SK-N-SH (cell line): ENCODE measurements at regions not wholly inside any gene's neighbourhood (a gene's known extent, or its start where the extent isn't known, plus 50 kb on each side); places are given as distances from the start of the nearest gene placed in this dataset.

Experiments used
- CTCF ChIA-PET: fragments of 300-600, 350-600 bp; formaldehyde crosslinking; extraction: SDS; loops from one replicate; lab custom pipeline; 2021; lab: Yijun Ruan, JAX
- POLR2A ChIA-PET: fragments of 350-600 bp; sonication (Branson Sonifier 250); formaldehyde crosslinking; extraction: SDS; loops from one replicate; lab custom pipeline; 2020; ENCODE audit warnings: antibody characterized with exemption, inconsistent platforms; lab: Yijun Ruan, JAX
- DNase-seq: peaks from one replicate; pipeline ENCODE4 v3.0.0; 2012
- H2AFZ ChIP-seq: fragments of 200-600 bp; sonication (generic); 2 replicates; pipeline ENCODE4 v1.8.1; 2016; ENCODE audit warnings: antibody characterized with exemption, mild to moderate bottlenecking, low read depth
- H3F3A ChIP-seq: fragments of 200-600 bp; sonication (generic); replicated peaks from 2 replicates; pipeline ENCODE3; 2016; ENCODE audit warnings: antibody characterized with exemption, mild to moderate bottlenecking; ENCODE audit not compliant: insufficient read depth
- H3K27ac ChIP-seq, 2 experiments: fragments of 200-500 bp in 1 of 2; fragments of 200-600 bp in 1 of 2; sonication (Bioruptor generic) in 1 of 2; sonication (generic), shearing (Covaris generic) in 1 of 2; 2 replicates each; pipeline versions ENCODE4 v1.5.1 to v1.6.1; 2014 to 2016; ENCODE audit warnings: low read depth in 2 of 2, inconsistent platforms in 1 of 2, low read length in 1 of 2, mild to moderate bottlenecking in 1 of 2, mixed read lengths in 1 of 2
- H3K27me3 ChIP-seq: fragments of 200-600 bp; sonication (generic), shearing (Covaris generic); 2 replicates; pipeline ENCODE4 v1.6.1; 2016; ENCODE audit warnings: mixed run types; ENCODE audit not compliant: insufficient read depth
- H3K36me3 ChIP-seq, 2 experiments: fragments of 200-500 bp in 1 of 2; fragments of 200-600 bp in 1 of 2; sonication (Bioruptor generic) in 1 of 2; sonication (generic) in 1 of 2; replicated peaks in 1 of 2; 2 replicates each; pipeline versions ENCODE3 to v1.5.1; 2014 to 2016; ENCODE audit warnings: low read length in 1 of 2, mild to moderate bottlenecking in 1 of 2; ENCODE audit not compliant: insufficient read depth in 2 of 2, control insufficient read depth in 1 of 2
- H3K4me1 ChIP-seq, 2 experiments: fragments of 200-500 bp in 1 of 2; fragments of 200-600 bp in 1 of 2; sonication (Bioruptor generic) in 1 of 2; sonication (generic), shearing (Covaris generic) in 1 of 2; 2 replicates each; pipeline versions ENCODE4 v1.5.1 to v1.6.1; 2014 to 2016; ENCODE audit warnings: low read depth in 1 of 2, low read length in 1 of 2, mixed run types in 1 of 2; ENCODE audit not compliant: insufficient read depth in 2 of 2, control insufficient read depth in 1 of 2
- H3K4me2 ChIP-seq: fragments of 200-600 bp; sonication (generic), shearing (Covaris generic); 2 replicates; pipeline ENCODE4 v1.6.1; 2017; ENCODE audit warnings: mixed run types
- H3K4me3 ChIP-seq, 2 experiments: fragments of 200-500 bp in 1 of 2; fragments of 200-600 bp in 1 of 2; sonication (Bioruptor generic) in 1 of 2; sonication (generic), shearing (Covaris generic) in 1 of 2; 2 replicates each; pipeline versions ENCODE4 v1.5.1 to v1.8.1; 2014 to 2016; ENCODE audit warnings: low read depth in 2 of 2, inconsistent platforms in 1 of 2, low read length in 1 of 2, mild to moderate bottlenecking in 1 of 2, mixed read lengths in 1 of 2, moderate library complexity in 1 of 2
- H3K79me2 ChIP-seq: fragments of 200-600 bp; sonication (generic); 2 replicates; pipeline ENCODE4 v1.8.1; 2017; ENCODE audit warnings: mild to moderate bottlenecking; ENCODE audit not compliant: insufficient read depth
- H3K9ac ChIP-seq: fragments of 200-600 bp; sonication (generic); 2 replicates; pipeline ENCODE4 v1.6.1; 2017; ENCODE audit warnings: mixed run types
- H3K9me2 ChIP-seq: fragments of 200-600 bp; sonication (generic); 2 replicates; pipeline ENCODE4 v1.6.1; 2017; ENCODE audit warnings: mixed run types
- H3K9me3 ChIP-seq: fragments of 200-600 bp; sonication (generic); 2 replicates; pipeline ENCODE4 v1.6.1; 2017; ENCODE audit warnings: mixed run types, mild to moderate bottlenecking, moderate library complexity
- H4K20me1 ChIP-seq: fragments of 200-600 bp; sonication (generic); 2 replicates; pipeline ENCODE4 v1.6.1; 2017; ENCODE audit warnings: mild to moderate bottlenecking, mixed run types; ENCODE audit not compliant: insufficient read depth
- CHD2 ChIP-seq: fragments of 150-350 bp; IDR thresholded peaks from 2 replicates; pipeline ENCODE4 v1.6.1; 2018; ENCODE audit warnings: low read length; ENCODE audit not compliant: partially characterized antibody
- CTCF ChIP-seq: fragments of 200-600 bp; sonication (generic); IDR thresholded peaks from 2 replicates; pipeline ENCODE4 v1.6.1; 2017; ENCODE audit warnings: antibody characterized with exemption, mild to moderate bottlenecking, moderate library complexity
- ELF1 ChIP-seq: IDR thresholded peaks from 2 replicates; pipeline ENCODE4 v1.4.0; 2012
- EZH2phosphoT487 ChIP-seq: fragments of 200-600 bp; sonication (generic); IDR thresholded peaks from 2 replicates; pipeline ENCODE4 v1.6.1; 2017; ENCODE audit warnings: low read depth, mixed run types, mild to moderate bottlenecking, antibody characterized with exemption, moderate library complexity, borderline replicate concordance
- FOXJ3 ChIP-seq: sonication (generic); formaldehyde crosslinking; IDR thresholded peaks from 2 replicates; pipeline ENCODE4 v1.5.1; 2020; ENCODE audit warnings: mild to moderate bottlenecking, missing genetic modification reagents
- FOXM1 ChIP-seq: IDR thresholded peaks from 2 replicates; pipeline ENCODE4 v1.4.0; 2012; ENCODE audit warnings: low read depth, mild to moderate bottlenecking
- GABPA ChIP-seq: IDR thresholded peaks from 2 replicates; pipeline ENCODE4 v1.4.0; 2012; ENCODE audit warnings: low read depth, mild to moderate bottlenecking
- MAX ChIP-seq: IDR thresholded peaks from 2 replicates; pipeline ENCODE4 v1.4.0; 2012; ENCODE audit warnings: low read depth
- NRF1 ChIP-seq: IDR thresholded peaks from 2 replicates; pipeline ENCODE4 v1.6.1; 2012; ENCODE audit warnings: low read depth, mild to moderate bottlenecking, low read length
- PBX3 ChIP-seq: IDR thresholded peaks from 2 replicates; pipeline ENCODE4; 2012
- POLR2AphosphoS5 ChIP-seq: IDR thresholded peaks from 2 replicates; pipeline ENCODE4 v1.6.1; 2012; ENCODE audit warnings: low read depth, low read length
- RAD21 ChIP-seq: IDR thresholded peaks from 2 replicates; pipeline ENCODE4 v1.6.1; 2012; ENCODE audit warnings: mild to moderate bottlenecking, low read length
- REST ChIP-seq: IDR thresholded peaks from 2 replicates; pipeline ENCODE4 v1.6.1; 2012; ENCODE audit warnings: mild to moderate bottlenecking, low read depth, low read length, moderate library complexity
- RFX5 ChIP-seq: IDR thresholded peaks from 2 replicates; pipeline ENCODE4 v1.6.1; 2012; ENCODE audit warnings: mild to moderate bottlenecking, improper control_type of control experiment, low read length
- USF1 ChIP-seq: IDR thresholded peaks from 2 replicates; pipeline ENCODE4 v1.4.0; 2012; ENCODE audit warnings: low read depth, borderline replicate concordance
- USF2 ChIP-seq: fragments of 150-350 bp; IDR thresholded peaks from 2 replicates; pipeline ENCODE4 v1.6.1; 2017; ENCODE audit warnings: antibody characterized with exemption, low read length, low read depth, borderline replicate concordance
- YY1 ChIP-seq: IDR thresholded peaks from 2 replicates; pipeline ENCODE4 v1.4.0; 2012; ENCODE audit warnings: low read depth, mild to moderate bottlenecking
- ZBTB33 ChIP-seq: IDR thresholded peaks from 2 replicates; pipeline ENCODE4 v1.4.0; 2012; ENCODE audit warnings: low read depth, borderline replicate concordance
- whole genome bisulfite sequencing: methylation state at CpG from one replicate; pipeline ENCODE4 v1.1.6; 2017; ENCODE audit warnings: low lambda C conversion rate; 5-methylcytosine and 5-hydroxymethylcytosine counted together

GRCh38 chr1:14440731-14441130, 157.8 kb upstream of the KAZN start:
- ChIA-PET CTCF (interaction anchor here (1.5 kb wide), 1 partner anchor 327 kb away, joined by 4 read pairs; no protein-coding TSS in a partner anchor), POLR2A (no interaction called here)
- WGBS = 59% methylated on average over 4 of the region's 4 CpGs
- peaks cover 0 to 12% of the 10 kb centered on the region in 2 experiments; a peak in 3 of 4 replicates for H3K4me1 ChIP-seq
- H4K20me1 ChIP-seq = no peaks in the 10 kb centered on the region
- H3K9me2 ChIP-seq = no peaks in the 10 kb centered on the region
- no peak overlapping the region for H3K4me3 ChIP-seq
- H3F3A ChIP-seq = no peaks in the 10 kb centered on the region
- no peak overlapping the region for H3K27ac ChIP-seq
- H3K9me3 ChIP-seq = no peaks in the 10 kb centered on the region
- H3K4me2 ChIP-seq = no peak overlapping the region
- H3K27me3 ChIP-seq = no peaks in the 10 kb centered on the region
- no peak for TF ChIP-seq NRF1
- TF ChIP-seq GABPA = no peak
- no peak for TF ChIP-seq EZH2phosphoT487
- no peak for TF ChIP-seq PBX3
- TF ChIP-seq USF2 = no peak
- no peak for TF ChIP-seq ELF1
- TF ChIP-seq USF1 = no peak
- TF ChIP-seq MAX = no peak
- TF ChIP-seq POLR2AphosphoS5 = no peak
- TF ChIP-seq RAD21 = no peak
- no peak for TF ChIP-seq REST
- TF ChIP-seq RFX5 = no peak
- no peak for TF ChIP-seq ZBTB33
- no peak for TF ChIP-seq YY1
- no peak for TF ChIP-seq FOXJ3
- no peak for TF ChIP-seq CTCF
- TF ChIP-seq FOXM1 = no peak
- no peak for TF ChIP-seq CHD2
- no peak overlapping the region for H3K9ac ChIP-seq
- no peak for DNase-seq
- H3K36me3 ChIP-seq = no peaks in the 10 kb centered on the region
- H3K79me2 ChIP-seq = no peaks in the 10 kb centered on the region
- no peak overlapping the region for H2AFZ ChIP-seq
